GM04504 (cell line): ENCODE measurements at regions not wholly inside any gene's neighbourhood (a gene's known extent, or its start where the extent isn't known, plus 50 kb on each side); places are given as distances from the start of the nearest gene placed in this dataset.

Source experiments
- DNase-seq: peaks from one replicate; pipeline ENCODE4 v3.0.0-alpha.2; 2012; ENCODE audit warnings: low read depth

DNA sequence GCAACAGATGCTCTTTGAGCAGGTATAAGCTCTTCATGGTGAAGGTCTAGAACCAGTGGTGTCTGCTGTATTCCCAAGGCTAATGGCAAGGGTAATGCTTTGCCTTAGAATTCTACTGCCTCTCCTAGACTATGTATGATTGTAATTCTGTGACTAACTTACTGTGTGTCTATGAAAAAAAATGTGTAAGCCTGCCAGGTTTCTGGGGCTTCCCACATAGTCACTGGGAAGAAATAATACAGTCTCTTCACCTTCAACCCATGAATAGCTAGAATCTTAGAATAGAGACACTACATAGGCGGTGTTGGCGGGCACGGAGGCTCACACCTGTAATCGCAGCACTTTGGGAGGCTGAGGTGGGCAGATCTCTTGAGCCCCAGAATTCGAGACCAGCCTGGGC, 84.1 kb downstream of the C11orf91 start:
- peak; percentile 8 for DNase-seq

DNA sequence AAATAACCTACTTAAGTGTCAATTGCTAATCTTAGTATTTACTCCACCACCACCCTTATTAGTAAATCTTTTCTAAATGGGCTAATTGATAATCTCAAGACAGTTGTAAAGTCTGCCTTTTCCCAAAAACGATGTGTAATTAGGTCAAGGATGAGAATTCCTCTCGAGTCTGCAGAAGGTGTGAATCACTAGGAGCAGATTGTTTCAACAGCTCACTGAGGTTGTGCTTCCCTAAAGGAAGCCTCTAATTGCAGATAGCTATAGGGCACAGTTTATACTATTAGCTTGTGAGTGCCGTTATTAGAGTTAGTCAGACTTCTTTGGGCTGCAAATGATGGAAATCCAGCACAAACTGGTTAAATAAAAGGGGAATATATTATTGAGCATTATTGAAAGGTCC, 84.9 kb downstream of the C11orf91 start:
- no peak for DNase-seq

DNA sequence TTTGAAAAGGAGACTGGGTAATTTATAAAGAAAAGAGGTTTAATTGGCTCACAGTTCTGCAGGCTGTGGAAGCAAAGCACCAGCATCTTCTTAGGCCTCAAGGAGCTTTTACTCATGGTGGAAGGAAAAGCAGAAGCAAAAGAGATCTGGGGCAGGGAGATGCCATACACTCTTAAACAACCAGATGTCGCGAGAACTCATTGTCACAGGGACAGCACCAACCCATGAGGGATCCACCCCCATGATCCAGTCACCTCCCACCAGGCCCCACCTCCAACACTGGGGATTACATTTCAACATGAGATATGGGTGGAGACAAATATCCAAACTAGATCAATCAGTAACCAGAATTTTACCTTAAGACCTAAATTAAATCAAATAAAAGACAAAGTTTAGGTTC, 87.2 kb downstream of the C11orf91 start:
- DNase-seq, result no peak

DNA sequence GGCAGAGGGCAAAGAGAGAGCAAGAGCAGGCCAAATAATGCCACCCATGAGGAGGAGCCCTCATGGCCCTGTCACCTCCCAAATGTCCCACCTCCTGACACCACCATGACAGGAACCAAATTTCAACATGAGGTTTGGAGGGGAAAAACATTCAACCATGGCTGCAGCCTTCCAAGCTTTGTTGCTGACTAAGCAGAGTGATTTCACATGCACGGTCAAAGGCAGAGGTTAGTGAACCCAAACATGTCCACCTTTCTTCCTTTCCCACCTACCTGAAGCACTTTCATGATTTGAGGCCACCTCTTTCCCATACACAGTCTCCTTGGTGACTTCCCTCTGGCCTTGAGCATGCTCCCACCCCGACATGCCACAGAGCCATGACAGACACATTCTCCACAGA, 89.7 kb downstream of the C11orf91 start:
- DNase-seq, result no peak

DNA sequence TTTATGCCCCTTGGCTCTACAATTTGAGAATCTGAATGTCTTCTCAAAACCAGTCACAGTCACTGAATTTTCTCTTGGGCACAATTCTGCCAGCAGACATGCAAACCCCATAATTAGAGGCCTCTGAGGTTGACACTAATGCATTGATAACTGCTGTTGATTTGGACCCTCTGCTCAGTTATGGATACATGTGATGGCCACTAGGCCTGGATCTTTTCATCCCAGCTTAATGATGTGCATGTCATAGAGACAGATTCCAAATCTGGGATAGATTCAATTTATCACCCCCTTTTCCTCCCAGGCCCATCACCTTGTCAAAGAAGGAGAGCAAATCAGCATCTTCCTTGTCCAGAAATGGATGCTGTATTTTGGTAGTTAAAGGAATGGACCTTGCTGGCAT, 92.2 kb downstream of the C11orf91 start:
- DNase-seq, result no peak

DNA sequence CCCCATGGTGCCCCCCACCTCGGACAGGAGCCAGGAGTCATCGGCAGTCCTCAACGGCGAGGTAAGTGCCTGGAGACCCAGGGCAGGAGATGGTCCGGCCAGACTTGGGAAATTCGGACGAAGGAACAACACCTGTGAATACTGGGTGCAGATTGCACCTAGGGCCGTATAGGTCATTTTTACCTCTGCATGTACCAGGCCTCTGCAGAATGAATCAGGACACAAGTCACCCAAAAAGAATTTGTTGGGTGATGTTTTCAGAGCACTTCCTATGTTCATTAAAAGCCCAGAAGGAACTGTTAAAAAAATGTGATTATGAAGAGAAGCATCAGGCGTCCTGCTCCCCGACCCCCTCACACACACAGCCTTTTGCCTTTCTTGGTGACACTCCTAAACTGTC, 93.9 kb downstream of the C11orf91 start:
- DNase-seq, result no peak

DNA sequence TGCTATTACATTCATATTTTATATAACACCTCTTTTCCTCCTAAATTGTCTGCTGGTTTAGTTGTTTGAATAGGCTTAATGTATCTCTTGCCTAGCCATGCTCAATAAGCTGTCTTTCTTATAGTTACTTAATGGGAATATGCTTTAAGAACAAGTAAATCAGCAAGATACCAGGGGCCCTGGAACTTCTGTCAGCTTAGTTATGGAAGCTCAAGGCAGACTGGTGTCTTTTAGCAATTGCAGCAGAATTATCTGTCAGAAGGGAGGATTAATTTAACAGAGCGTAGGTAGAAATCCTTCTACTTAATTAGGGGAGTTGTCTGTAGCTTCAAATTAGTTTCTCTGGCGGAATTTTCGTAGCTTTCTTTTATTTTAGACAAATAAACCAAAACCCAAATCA, 94.9 kb downstream of the C11orf91 start:
- DNase-seq, result no peak

DNA sequence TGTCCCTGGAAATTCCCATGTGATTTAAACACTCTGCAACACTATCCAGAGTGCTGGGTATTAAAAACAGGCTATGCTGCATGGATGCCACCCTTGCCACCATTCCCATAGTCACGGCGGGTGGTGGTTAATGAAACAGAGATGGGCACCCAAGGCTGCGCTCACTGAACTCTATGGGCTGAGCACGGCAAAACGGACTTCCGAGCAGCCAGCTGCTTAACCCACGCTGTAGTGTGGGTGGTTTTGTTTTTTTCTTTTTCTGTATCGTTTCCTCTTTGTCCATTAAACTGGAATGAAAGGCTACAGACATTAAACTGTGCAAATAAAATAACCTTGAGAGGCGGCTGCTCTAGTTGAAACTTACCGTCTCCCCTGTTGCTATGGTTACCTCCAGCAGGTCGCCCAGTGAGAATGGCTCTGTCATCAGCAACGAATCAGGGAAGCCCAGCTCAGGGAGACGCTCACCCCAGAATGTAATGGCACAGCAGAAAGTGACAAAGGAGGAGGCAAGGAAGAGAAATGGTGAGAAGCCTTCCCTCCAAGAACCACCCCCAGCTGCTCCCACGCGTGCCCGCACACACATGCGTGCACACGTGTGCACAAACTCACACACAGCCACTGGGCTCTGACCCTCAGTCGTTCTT, 102.1 kb downstream of the C11orf91 start:
- DNase-seq, result no peak

DNA sequence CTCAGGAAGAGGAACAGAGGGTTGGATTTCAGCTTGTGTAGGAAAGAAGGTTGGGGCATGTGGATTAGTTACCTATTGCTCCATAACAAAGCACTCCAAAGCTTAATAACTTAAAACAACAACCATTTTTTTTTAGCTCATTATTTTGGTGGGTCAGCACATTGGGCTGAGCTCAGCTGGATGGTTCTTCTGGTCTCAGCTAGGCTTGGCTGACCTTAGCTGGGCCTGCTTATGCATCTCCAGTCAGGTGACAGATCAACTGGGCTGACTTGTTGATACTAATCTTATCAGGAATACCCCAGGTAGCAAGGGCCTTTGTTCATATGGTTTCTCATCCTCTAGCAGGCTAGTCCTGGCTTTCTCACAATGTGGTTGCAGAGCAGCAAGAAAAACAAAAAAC, 106.4 kb downstream of the C11orf91 start:
- no peak for DNase-seq

DNA sequence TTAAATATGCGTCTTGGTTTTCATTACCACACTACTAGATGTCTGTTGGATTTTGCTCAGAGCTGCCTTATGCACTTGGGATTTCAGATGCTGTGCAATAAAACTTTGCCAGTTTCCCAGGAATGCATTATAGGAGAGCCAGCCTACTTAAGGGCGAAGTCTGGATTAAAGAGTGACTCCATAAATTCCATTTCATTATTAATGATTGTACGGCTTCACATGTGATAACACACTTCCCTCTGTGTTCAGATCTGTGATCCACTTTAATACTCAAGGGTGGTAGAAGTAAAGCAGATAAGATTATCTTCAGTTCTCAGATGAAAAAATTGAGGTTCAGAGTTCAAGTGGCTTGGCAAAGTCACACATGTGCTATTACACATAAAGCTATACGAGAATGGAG, 110.2 kb downstream of the C11orf91 start:
- no peak for DNase-seq

DNA sequence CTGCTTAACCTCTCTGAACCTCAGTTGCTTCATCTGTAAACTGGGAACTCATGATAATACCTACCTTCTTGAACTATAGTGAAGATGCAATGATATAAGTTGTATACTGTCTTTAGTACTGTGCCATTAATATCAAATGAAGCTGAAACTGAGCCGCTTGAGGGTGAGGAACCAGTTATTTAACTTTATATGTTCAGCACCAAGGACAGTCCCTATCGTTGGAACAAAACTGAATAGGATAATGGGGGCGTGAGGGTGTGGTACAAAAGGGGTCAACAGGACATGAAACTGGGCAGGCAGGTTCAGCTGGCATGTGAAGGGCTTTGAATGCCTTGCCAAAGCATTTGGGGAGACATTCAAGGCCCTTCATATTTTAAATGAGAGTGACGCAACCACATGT, 112.6 kb downstream of the C11orf91 start:
- no peak for DNase-seq

DNA sequence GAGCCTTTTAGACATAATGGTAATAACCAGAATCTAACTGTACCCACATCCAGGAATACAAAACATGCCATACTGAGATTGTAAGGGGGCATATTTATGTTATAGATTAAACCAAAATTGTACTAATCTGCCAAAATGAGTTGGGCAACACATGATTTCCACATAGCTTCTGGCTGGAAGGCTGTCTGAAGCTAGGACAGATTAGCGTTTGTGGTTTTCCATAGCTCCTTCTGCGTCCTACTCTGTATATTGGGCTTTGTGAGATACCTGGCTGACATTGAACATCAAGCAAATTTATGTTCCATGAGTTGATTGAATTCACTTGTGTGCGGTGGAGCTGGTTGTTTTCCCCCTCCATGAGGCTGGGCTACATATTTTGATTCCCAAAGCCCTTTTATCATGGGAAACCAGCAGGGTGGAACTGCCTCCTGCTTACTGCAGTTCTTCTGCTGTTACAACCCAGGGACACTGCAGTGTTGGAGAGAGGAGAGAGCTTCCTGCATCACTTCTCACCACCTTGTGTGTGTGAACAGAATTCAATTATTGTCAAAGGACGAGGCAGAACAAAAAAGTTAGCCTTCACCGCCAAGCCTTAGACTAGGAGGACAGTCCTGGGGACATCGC, 114.9 kb downstream of the C11orf91 start:
- DNase-seq, result no peak

DNA sequence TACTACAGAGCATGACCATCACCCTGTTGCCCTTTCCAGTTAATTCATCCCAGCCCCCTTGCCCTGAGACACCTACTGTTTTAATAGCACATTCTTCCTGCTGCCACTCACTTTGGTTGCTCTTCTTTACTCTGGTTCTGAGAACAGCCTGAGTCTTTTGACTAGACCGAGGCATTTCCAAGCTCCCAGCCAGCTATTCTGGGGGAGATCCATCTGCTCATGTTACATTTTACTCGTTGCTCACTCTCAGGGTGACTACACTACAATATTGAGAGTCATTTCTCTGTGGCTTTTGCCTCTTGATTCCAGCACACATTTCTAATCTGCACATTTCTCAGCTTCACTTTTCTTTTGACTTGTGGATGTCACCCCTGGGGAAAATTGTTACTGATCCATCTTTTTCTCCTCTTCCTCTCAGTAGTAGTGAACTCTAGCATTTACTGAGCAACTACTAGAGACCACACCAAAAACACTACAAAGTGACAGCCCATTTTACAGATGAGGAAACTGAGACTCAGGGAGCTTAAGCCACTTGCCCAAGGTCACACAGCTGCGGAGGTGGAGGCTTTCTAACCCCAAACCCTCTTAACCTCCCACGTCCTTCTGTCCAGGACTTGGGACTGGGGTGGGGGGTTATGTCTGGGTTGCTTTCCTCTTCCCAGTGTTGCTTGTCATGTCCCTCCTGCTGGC, 117.8 kb downstream of the C11orf91 start:
- DNase-seq, result no peak

DNA sequence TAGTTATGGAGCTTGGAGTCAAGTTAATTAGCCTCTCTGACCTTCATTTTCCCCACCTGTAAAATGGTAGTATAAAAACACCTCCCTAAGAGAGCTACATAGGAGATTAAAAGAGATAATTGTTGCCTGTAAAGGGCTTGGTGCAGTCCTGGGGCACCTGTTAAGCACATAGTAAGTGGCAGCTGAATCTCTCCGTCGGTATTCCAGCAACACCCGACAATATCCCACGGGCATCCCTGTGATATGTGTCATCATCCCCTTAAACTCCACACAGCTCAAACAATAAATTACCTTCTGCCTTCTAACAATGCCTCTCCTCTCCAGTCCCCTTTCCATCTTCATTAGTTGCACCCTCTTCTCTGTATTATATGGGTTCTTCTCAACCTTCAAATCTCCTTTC, 121.5 kb downstream of the C11orf91 start:
- DNase-seq, result no peak

DNA sequence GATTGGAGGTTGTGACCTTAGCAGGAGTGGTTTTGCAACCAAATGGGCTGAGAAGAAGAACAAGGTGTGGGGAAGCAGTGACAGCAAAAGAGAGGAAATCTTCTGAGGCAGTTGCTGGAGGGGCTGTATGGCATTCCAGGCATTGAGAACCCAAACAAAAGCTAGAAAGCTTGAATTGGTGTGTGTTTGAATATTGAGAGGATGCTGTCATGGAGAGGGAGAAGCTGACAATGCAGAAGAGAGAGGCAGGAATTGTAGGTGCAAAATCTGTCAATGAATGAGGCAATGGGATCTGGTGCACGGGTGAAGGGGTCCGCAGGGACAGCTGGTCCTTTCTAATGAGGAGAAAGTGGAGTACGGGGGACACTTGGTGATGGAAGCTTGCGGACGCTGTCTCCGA, 123.4 kb downstream of the C11orf91 start:
- no peak for DNase-seq

DNA sequence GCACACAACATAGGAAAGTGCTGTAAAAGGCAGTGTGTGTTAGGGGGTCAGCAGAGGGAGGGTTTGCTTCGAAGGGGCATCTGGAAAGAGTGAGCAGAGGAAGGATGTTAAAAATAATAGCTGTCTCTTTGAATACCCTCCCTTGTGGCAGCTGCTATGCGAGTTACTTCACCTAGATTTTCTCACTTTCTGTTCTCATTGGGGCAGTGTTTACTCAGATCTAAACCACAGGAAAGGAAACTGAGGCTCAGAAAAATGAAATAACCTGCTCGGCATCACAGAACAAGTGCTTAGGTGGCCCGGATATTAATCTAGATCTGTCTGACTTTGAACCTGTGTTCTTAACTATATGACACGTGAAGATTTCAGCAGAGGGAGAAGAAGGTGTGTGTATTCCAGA, 125.3 kb downstream of the C11orf91 start:
- no peak for DNase-seq

DNA sequence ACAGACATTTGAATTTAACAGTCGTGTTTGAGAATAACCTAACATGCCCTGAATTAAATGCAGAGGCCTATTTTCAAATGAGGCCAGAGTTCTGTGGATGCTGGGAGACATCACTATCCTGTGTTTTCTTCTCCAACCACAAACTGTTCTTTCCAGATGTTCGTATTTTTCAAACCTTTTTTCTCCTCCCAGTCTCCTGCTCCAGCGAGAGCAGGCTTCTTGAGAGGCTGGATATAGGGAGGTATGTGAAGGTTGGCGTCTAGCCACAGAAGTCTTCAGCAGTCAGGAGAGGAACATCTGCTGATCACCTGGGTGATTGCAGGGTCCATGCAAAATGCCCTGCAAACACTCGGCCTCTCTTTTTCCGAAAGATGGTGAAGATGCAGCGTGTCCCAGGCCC, 126.3 kb downstream of the C11orf91 start:
- DNase-seq, result peak; percentile 24

DNA sequence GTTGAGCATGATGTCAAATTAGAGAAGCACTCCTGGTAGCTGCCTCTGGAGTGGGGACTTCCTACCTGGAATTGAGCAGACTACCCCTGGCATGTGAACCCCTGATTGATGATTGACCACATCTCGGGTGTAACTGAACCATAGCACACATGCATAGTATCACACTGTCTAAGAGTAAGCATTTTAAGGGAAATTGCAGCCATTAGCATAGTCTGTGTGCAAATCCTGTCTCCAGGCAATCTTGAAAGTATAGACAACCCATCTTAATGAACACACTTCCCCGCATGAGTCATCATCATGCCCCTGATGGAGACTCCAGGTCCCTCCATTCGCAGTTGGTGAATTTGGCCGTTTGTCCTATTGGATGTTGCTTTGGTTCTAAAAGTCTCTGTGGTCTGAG, 131.3 kb downstream of the C11orf91 start:
- no peak for DNase-seq

DNA sequence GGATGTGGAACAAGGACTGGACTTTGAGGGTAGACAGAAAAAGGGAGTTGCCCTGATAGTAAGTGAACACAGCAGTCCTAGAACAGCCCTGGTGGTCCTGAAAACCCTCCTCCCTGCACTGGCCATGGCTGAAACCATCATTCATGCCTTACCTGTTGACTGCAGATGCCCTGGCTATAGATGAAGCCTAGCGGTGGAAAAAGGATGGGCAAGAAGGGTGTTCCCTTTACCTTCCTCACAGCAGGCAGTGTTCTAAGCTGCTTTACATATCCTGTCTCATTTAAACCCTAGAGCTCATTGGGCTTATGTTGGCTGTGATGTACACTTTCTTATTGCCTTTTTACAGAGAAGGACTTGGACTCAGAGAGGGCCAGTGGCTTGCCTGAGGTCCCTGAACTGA, 133.6 kb downstream of the C11orf91 start:
- no peak for DNase-seq

DNA sequence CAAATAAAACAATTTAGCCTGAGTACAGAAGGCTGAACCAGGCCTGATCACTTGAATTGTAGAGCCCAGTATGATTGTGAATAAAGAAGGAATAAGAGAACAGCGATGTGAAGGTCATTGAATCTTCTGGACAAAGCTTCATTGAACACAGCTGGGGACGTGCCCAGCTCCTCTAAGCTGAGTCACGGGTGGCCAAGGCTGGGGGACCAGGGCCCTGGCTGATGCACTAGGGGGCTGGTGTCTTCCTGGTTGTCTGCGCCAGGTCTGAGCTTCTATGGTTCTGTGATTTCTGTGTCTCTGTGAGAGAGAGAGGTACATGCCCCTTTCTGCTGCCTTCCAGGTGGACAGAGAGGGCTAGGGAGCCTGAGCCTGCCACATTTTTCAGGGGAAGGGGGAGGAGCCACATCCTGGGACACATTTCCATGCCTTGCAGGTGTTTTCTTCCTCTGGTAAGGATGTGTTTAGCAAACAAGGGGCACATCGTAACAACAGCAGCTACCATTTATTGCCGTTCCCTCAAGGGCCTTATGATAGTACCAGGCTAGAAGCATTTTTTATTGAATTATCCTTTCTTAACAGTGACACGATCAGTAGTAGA, 135.7 kb downstream of the C11orf91 start:
- DNase-seq, result no peak

DNA sequence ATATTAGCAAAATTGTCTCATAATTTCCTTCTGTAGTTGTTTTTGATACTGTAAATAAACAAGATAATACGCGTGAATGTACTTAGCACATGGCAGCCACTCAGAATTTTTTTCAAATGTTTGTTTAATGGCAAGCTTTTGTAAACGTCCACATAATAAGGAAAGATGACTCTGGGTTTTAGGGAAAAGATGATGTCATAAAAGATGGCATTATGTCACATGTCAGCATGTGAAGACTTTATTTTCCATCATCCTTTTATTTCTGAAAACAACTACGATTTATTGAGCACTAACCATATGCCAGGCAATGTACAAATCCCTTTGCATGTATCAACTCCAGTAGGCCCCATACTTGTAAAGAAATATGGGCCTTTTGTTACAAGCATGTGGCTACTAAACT, 139.9 kb downstream of the C11orf91 start:
- DNase-seq, result no peak

DNA sequence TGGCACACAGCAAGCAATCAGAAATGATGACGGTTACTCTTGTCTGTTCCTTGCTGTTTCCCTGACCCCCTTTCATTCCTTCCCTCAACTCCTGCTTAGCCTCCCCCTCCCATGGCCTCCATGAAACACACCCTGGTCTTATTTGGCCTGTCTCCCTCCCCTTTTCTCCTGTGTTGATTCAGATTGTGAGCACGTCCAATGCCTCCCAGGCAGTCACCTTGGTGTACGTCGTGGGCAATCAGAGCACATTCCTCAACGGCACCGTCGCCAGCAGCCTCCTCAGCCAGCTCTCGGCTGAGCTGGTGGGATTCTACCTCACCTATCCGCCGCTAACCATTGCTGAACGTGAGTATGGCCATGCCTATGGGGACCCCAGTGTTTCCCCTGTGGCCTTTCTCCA, 141.1 kb downstream of the C11orf91 start:
- no peak for DNase-seq

DNA sequence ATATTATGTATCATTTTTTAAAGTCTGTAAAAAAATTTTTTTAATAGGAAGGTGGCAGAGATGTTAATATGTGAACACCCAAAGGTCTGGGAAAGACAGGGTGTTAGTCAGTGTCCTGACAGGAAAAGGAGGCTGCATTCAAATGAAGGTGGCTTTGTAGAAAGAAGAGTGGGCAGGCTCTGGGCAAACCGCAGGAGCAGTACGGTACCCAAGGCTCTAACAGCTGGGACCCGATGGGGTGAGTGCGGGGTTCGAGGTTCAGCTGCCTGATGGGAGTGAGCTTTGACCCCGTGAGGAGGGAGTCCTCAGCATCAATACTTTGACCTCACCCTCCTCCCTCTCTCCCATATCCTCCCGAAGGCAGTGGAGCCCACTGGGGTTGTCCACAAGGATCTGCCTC, 142.5 kb downstream of the C11orf91 start:
- DNase-seq, result no peak
